NCI-H460 (cell line): ENCODE measurements at regions not wholly inside any gene's neighbourhood (a gene's known extent, or its start where the extent isn't known, plus 50 kb on each side); places are given as distances from the start of the nearest gene placed in this dataset.
"Not testable (repeated sequence)": the region's sequence is repeated elsewhere in the genome, so short reads cannot be mapped to it uniquely, and the experiment has no call there.

Source experiments
- DNase-seq: peaks from one replicate; pipeline ENCODE4 v3.0.0-alpha.2; 2016; ENCODE audit warnings: low read depth; ENCODE audit errors: extremely low read depth

GRCh38 chr1:191452586-191452985 lies 705.7 kb upstream of the RGS18 start:
- no peak for DNase-seq

GRCh38 chr1:191453487-191453886 lies 704.8 kb upstream of the RGS18 start:
- DNase-seq, result no peak

GRCh38 chr1:191457889-191458288 lies 700.4 kb upstream of the RGS18 start:
- DNase-seq, result no peak

DNA sequence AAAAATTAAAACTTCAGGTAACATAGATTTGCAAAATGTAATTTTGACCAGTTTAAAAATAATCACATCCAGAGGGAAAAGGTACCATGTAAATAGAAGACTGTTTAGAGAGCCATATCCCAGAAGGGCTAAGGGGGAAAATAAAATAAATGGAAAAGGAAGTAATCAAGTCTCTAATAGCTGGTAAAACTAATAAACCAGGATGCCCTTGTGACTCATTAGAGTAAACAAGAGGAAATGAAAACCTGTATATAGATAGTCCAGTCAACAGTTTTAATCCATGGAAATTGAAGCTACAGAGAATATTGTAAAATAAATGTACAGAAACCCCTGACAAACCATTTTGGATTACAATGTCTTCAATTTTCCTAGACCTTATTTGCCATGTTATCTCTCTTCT lies 698.0 kb upstream of the RGS18 start:
- no peak for DNase-seq

DNA sequence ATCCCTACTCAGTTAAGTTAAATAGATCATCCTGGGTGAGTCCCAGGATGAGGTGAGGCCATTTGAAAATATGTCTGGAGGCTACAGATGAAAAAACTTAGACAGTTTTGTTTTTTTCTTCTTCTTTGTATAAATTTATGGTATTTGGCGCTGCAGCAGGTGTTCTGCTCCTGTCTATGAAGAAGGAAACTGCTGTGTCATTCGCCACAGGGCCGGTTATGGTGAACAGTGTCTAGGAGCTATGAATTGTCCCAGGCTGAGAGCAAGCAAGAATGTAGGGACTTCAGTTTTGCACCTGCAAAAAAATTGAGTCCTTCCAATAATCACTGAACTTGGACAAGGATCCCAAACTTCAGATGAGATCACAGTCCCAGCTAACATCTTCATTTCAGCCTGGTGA lies 674.3 kb upstream of the RGS18 start:
- DNase-seq, result no peak

GRCh38 chr1:191490303-191490702 lies 668.0 kb upstream of the RGS18 start:
- DNase-seq, result no peak

GRCh38 chr1:191495040-191495439 lies 663.2 kb upstream of the RGS18 start:
- no peak for DNase-seq

GRCh38 chr1:191498318-191498717 lies 659.9 kb upstream of the RGS18 start:
- DNase-seq, result peak; percentile 15

DNA sequence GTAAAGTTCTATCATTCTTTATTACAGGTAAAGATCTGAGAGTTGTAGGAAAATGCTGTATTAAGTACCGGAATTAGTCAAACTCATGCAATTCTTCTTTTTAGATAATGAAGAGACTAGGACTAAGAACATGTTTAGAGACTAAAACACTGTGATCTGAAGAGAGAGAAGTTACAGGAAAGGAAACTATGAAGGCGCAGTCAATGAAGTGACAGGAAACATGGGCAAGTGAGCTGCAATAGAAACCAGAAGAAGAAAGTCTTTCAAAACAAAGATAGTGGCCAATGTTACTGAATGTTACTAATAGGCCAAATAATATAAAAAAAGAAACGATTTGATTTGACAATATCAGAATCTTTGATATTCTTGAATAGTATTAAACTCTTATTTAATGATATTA lies 659.4 kb upstream of the RGS18 start:
- no peak for DNase-seq

- no peak for DNase-seq
Observed at GRCh38 chr1:191504999-191505398, 653.3 kb upstream of the RGS18 start.

DNA sequence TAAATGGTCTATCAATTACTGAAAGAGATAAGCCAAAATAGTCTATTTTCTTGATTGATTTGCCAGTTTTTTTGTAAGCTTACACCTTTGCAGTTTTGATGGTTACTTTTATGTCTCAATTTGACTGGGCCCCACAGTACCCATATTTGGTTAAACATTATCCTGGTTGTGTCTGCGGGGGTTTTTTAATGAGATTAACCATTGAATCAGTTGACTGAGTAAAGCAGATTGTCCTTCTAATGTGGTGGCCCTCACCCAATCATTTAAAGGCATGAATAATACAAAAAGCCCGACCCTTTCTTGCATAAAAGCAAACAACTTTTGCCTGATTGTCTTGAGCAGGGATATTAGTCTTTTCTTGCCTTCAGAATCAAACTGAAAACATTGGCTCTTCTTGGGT lies 650.0 kb upstream of the RGS18 start:
- no peak for DNase-seq

- not testable (repeated sequence) for DNase-seq
Observed at GRCh38 chr1:191511480-191511879, 646.8 kb upstream of the RGS18 start.

- no peak for DNase-seq
Observed at GRCh38 chr1:191517826-191518225, 640.4 kb upstream of the RGS18 start.

- no peak for DNase-seq
Observed at GRCh38 chr1:191519519-191519918, 638.7 kb upstream of the RGS18 start.

- DNase-seq, result no peak
Observed at GRCh38 chr1:191520345-191520744, 637.9 kb upstream of the RGS18 start.

DNA sequence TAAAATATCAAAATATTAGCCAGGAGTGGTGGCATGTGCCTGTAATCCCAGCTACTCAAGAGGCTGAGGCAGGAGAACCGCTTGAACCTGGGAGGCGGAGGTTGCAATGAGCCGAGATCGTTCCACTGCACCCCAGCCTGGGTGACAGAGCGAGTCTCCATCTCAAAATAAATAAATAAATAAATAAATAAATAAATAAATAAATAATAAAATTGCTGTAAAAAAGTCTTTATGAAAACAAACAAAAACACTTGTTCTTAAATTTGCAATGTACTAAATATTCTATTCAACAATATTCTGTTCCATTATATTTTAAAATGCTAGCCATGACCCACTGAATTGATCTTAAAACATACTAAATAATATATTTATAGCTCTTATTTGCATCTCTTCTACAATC lies 632.3 kb upstream of the RGS18 start:
- DNase-seq, result not testable (repeated sequence)

DNA sequence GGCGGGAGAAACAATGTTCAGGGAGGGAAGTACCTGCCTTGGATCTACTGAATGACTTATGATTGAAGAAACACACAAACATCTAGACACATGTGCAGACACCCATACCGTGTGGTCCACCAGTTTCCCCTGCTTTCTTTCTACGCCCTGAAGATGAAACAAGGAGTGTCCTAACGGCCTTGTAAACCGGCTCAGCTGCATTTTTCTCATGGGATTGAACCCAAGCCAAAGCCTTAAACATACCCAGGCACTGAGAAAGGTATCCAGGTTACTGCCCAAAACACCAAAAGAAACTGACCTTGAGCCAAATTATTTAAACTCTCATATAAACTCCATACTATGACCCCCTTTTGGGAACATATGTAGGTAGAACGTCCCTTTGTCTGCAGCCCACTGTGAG lies 630.0 kb upstream of the RGS18 start:
- no peak for DNase-seq

DNA sequence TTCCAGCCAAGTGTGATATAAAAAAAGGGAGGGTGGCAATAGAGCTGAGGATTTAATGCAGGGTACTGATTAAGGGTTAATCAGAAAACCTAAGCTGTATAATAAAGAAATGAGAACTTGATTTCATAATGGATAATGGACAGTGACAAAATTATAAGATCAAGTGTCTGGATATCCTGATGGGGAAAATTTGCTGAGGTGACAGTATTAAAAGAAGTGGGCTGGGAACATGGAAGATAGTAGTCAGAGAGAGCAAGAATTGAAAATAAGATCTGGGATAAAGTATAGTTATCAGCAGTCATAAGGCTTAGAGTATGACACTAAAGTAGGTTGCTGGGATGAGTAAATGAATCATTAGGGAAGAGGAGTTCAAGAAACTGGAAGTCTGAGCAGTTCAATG lies 627.3 kb upstream of the RGS18 start:
- no peak for DNase-seq

GRCh38 chr1:191533254-191533653 lies 625.0 kb upstream of the RGS18 start:
- DNase-seq, result no peak

DNA sequence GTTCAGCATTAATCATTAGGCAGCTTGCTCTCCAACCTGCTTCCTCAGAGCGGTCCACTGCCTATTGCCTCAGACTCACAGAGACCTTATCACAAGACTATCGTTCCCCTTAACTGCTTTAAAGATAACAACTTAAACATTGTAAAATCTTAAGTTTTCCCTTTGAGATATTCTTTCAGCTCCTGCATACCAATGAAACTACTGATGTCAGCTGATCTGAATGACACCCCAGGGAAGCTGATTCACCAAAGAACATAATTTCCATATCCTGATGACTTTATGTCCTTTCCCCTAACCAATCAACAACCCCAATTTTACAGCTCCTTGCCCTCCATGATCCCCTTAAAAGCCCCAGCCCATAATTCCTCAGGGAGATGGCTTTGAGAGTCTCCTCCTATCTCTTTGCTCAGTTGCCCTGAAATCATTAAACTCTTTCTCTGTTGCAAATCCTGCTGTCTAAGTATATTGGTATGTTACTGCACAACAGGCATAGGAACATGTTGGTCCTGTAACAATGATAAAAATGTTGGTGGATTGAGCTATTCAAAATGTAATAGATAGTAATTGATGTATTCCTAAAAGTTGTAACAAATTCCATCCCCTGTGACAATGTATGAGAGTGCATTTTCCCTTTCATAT lies 621.4 kb upstream of the RGS18 start:
- DNase-seq, result no peak

DNA sequence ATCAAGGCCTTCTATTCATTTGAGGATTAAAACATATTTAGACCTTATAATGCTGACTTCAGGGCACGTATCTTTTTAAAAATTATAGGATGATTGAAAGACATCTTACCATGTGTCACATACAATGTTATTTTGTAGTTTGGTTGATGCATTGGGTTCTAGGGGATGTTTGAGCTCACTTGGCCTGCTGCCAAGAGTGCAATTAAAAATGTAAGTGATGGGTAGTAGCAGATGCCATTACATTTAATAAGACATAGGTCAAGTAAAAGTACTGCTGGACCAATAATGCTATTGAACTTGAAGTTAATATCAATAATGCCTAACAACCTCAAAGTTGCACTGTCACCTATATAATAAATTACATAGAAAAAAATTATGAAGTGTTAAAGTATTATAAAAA lies 616.5 kb upstream of the RGS18 start:
- no peak for DNase-seq

DNA sequence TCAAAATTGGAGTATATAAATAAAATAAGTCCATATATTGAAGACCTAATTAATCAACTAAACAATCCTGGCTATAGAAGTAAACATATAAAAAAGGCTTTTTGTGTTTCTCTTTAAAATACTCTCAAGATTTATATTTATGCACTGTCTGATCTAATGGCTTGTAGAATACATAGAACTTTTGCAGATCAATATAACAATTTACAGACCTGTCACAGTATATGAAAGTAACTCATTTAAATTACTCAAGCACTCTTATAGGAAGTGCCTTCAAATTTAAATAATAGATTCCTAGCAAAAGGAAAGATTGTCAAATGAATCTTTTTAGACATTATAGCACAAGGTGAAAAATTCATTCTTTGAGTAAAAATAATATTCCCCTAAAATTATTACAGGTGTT lies 615.8 kb upstream of the RGS18 start:
- DNase-seq, result no peak

GRCh38 chr1:191546803-191547202 lies 611.5 kb upstream of the RGS18 start:
- DNase-seq, result no peak
